Suppressor macrophage treated with lipopolysaccharide for 1 hour (primary cell): ENCODE measurements at regions not wholly inside any gene's neighbourhood (a gene's known extent, or its start where the extent isn't known, plus 50 kb on each side); places are given as distances from the start of the nearest gene placed in this dataset.
"Not testable (repeated sequence)": the region's sequence is repeated elsewhere in the genome, so short reads cannot be mapped to it uniquely, and the experiment has no call there.

ENCODE experiments used
- DNase-seq, 3 donors: peaks; one replicate each; pipeline ENCODE4 v3.0.0-alpha.2; 2020 to 2022

DNA sequence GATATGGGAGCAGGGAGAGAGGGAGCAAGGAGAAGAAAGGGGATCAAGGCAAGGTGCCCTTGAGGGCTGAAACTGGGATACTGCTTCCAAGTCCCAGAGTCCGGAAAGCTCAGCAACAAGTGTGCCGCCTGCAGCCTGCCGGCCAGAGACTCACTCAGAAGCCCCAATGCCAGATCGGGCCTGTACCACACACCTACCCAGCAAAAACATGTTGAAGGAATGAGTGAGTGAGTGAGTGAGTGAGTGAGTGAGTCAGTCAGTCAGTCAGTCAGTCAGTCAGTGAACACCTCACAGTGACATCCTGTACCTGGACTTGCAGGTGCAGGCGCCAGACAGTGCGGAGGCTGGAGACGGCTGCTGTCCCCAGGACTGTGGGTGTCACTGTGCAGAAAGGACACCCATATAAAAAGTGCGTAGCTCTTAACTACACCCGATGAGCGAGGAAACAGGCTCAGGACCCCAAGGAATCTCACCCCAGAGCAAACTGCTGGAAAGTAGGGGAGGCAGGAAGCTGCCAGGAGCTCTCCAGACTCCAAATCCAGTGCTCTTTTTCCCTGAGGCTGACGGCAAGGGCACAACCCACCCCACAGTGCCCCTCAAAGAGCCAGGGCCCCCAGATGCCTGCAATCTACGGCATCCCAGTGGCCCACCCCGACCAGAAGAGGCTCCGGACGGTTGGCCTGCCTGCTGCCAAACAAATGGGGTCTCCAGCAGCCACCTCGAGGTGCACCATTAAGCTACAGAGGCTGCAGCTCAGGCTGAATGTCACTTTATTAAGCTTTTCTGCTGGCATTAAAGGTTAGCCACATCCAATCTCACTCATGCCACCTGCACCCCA, 261.7 kb downstream of the NPHP4 start:
- DNase-seq, result no peak

DNA sequence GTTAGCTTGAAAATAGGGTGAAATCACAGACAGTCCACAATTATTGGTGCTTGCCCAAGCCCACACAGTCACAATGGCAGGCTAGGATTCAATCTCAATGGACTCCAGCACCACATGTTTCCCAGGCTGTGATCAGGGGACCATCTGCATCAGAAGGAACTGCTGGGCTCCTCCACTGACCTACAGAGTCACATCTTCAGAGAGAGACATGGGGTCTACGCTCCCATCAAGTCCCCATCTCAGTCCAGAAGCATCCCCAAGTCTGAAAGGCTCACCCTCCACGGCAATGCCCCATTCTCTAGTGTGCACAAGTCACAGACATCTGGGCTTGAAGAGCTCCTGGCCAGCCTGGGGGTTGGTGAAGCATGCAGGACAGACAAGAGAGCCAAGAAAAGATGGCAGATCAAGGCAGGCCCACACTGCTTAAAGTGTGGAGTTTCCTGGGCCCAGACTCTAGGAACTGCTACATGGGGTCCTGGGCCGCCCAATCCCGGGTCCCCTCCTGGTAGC, 262.5 kb downstream of the NPHP4 start:
- DNase-seq, result no peak

DNA sequence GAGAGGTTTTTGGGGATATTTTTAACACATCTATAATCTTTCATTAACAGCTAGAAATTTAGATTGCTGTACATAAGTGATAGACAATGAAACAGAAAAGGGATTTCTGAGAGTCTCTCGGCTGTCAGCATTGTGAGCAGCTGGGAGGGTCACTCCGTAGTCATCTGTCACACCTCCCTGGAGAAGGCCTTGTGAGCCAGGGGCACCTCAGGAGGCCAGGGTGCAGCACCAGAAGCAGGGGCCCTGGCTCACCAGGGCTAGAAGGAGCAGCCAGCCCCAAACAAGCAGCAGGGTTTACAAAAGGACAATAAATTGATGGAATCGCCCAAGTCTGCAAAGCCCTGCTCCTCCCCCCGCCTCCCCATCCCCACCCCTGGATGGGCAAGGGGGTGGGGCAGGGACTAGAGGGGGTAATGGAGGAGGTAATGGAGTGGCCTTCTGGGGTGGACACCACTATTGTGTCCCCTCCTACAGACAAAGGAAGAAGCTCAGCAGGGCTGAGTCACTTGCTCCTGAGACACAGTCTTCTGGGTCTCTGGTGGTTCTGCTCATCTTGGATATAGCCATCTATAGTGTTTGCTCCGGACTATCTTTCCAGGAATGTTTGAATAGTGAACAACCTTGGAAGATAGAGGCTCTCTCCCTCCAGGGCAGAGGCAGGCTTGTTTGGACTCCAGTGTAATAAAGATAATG, 263.4 kb downstream of the NPHP4 start:
- no peak for DNase-seq

DNA sequence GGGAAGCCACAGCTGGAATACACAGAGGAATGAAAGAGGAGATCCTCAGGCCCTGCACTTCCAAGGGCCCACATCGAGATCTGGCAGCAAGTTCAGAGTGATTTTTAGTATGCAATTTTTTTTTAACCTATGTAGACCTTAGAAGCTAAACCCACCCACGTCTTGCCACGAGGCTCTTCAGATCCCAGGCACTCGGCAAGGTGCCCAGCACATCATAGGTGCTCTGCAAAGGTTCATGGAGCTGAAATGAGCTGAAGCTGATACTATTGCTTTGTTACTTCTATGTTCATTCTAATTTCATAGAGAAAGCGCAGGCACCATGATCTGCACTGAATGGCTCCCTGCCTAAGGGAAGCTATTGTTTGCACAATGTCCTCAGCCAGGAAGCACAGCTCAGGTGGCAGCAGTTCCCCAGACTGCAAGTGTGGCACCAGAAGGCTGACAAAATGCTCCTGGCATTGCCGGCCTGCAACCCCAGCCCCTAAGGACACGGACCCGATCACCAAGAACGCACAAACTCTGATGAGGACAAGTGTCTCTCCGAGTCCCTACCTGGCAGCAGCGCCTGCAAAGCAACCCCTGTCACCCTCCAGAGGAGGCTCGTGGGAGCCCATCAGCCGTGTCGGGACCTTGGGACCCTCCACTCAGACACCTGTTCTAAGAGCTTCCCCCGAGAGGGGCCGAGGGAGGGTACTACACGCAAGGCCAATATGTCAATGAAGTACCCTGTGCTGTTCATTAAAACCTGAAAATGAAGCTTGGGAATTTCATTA, 264.2 kb downstream of the NPHP4 start:
- DNase-seq, result no peak

DNA sequence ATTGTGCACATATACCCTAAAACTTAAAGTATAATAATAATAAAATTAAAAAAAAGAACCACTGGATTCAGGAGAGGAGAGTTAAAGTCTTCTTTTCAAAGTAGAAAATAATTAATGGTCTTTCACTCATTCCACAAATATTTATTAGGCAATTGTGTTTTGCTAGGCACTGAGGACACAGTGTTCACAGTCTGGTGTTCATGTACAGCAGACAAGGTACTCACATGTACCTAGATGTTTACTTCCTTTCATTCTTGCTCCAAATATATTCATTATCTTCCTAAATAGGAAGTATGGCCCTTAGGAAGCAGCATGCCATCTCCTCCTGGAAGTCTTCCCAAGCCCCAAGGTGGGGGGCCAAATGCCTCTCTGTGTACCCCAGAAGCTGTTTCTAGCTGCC, 265.0 kb downstream of the NPHP4 start:
- DNase-seq, result no peak

DNA sequence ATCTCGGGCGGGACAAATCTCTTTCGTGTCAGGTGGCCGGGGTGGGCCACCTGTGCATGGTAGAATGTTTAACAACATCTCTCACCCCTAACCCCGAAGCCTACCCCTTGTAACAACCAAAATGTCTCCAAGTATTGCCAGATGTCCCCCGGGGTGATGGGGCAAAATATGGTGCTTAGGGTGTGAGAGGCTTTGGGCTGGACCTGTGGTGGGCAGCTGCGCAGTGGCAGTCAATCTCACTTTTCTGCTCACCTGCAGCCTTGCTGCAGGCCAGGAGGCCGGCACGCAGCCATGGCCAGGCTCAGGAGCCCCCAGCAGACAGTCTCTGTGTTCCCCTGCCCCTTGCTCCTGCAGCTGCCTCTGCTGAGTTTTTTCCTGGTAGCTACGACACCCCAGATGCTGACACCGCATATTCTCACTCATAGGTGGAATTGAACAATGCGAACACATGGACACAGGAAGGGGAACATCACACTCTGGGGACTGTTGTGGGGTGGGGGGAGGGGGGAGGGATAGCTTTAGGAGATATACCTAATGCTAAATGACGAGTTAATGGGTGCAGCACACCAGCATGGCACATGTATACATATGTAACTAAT, 265.5 kb downstream of the NPHP4 start:
- not testable (repeated sequence) for DNase-seq

DNA sequence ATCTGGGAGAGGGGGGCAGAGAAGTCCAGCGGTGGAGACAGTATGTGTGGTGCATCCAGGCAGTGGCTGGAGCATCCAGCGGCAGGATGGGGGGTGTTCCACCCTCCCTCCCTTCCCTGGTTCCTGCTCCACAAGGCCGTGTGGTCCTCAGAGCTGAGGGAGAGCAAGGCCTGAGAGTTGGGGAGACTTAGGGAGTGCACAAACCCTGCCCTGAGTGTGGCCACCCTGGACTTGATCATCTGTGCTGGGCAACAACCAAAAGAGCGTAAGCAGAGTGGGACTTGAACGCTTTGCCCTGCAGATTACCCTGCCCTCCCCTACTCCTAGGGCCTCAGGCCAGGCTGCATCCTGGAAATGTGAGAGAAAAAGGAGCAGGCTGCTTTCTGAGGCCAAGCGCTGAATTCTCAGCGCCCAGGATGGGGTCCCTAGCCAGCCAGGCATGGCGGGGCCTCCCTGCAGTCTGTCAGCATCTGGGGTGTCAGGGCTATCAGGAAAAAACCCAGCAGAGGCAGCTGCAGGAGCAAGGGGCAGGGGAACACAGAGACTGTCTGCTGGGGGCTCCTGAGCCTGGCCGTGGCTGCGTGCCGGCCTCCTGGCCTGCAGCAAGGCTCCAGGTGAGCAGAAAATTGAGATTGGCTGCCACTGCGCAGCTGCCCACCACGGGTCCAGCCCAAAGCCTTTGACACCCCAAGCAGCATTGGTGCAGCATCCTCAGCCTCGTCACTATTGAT, 266.2 kb downstream of the NPHP4 start:
- no peak for DNase-seq

DNA sequence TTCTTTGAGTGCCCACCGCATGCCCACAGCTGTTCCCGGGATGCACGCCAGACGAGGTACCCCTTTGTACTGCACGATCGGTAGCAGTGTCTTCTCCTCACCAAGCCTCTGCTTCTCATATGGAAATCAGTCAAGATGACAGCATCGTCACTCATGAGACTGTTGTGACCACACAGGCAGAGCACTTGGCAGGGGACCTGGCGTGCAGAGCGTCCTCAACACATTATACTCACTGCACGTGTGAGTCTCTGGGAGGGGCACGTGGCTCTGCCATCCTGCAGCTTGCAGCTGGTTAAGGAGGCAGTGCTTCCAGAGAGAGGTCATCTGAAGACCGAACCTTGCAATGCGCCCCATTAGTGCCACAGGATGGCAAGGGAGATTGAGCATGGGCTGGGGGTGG, 266.8 kb downstream of the NPHP4 start:
- DNase-seq, result no peak

DNA sequence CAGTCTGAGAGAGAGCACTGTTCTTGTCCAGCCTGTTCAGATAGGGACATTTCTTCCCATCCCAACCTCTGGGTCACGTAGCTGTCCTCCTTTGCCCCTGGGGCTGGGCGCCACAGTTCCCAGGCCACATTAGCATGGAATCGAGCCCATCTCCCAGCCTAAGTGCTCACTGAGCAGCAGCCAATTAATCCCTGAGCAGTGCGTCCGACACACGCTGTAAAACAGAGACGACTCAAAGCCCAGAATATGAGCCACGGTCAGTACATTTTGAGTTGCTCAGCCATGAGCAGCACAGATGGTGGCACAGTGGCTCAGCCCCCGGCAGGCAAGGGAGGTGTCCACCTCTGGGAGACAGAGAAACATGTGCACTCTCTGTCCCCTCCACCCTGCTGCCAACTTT, 267.4 kb downstream of the NPHP4 start:
- no peak for DNase-seq

DNA sequence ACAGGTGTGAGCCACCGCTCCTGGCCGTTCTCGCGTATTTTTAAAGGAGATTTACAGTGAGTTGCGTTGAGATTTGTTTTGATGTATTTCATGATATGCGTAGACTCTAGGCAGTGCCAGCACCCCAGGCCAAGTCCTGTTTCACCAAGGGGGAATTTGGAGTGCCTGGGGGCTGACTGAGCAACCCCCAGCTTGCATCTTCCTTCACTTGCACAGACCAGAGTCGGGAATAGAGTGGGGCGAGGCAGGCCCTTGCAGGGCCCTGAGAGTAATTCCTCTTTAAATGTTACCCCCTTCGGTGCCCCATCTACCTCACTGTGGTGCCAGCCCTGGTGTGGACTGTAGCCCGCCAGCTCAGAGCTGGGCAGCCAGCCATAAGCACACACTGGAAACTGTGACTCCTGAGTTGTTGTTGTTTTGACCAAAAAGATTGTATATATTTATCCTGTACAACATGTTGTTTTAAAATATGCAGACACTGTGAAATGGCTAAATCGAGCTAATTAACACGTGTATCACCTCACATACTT, 269.5 kb downstream of the NPHP4 start:
- no peak for DNase-seq

DNA sequence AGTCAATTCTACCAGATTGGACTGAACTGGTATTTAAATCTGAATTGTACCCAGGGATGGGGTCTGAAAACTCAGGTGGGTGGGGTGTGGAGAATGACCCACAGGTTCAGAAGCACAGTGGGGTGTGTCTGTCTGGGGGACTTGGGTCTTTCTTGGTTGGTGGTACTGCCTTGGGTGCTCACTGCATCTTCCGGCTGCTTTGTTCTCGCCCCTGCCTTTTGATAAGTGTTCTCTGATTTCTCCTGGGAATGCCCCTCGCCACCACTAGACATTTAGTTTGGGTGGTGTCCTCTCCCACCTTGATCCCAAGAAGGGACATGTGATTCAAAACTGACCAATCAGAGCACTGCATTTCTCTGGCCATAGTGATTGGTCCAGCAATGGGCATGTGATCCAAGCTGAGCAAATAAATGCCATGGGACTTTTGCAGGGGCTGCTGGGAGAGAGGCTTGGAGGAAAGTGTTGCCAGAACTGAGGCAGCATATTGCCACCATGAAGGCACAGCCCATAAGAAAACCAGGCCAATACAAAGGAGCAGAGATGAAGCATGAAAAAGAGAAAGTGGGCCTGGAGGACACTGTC, 270.5 kb downstream of the NPHP4 start:
- DNase-seq, result no peak

DNA sequence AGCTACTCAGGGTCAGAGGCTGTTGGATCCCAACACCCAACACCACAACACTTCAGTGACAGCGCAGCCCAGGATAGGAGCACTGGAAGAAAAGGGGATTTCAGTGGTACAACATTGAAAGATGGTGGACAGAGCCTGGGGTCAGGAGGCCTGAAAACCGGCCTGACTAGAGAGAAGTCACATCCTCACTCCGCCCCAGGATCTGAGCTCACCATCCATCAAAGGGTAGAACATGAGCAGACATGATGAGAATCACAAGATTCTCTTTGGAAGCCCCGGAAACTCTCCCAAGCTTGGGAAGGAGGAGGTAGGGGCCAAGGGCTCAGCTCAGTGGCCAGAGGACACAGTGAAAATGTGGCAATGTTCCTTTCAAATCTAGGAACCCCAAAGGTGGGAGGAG, 271.3 kb downstream of the NPHP4 start:
- no peak for DNase-seq

DNA sequence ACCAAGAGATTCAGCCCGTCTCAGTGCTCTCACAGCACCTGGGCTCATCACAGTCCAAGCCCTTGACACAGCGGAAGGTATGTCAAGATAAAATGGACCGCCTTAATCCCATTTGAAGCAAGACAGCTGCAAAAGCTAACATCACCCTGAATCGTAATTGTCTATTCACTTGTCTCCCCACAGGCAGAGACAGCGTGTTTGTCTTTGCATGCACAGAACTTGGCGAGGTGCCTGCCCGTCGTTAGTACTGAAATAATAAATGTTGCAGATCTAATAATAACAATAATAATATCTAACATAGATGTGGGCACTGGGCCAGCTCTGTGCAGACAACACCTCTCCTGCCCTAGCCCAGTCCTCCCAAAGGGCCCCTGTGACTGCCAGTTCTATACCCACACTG, 271.7 kb downstream of the NPHP4 start:
- DNase-seq, result no peak

DNA sequence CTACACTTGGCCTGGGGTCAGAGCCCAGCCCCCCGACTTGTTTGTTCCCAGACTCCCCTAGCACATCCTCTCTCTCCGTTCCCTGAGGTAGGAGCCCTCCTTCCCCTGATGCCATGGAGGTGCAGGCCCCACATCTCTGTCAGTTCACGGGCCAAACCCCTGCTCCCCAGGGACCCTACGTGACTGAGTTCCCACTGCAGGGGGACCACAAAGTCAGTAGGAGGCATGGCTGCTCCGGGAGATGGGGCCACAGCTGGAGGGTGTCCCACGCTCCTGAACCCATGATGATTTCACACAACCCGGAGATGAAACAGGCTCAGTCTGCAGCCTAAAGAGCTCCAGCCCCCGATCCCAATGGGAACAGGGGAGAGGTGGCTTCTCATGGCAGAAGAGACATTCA, 272.2 kb downstream of the NPHP4 start:
- DNase-seq, result no peak

DNA sequence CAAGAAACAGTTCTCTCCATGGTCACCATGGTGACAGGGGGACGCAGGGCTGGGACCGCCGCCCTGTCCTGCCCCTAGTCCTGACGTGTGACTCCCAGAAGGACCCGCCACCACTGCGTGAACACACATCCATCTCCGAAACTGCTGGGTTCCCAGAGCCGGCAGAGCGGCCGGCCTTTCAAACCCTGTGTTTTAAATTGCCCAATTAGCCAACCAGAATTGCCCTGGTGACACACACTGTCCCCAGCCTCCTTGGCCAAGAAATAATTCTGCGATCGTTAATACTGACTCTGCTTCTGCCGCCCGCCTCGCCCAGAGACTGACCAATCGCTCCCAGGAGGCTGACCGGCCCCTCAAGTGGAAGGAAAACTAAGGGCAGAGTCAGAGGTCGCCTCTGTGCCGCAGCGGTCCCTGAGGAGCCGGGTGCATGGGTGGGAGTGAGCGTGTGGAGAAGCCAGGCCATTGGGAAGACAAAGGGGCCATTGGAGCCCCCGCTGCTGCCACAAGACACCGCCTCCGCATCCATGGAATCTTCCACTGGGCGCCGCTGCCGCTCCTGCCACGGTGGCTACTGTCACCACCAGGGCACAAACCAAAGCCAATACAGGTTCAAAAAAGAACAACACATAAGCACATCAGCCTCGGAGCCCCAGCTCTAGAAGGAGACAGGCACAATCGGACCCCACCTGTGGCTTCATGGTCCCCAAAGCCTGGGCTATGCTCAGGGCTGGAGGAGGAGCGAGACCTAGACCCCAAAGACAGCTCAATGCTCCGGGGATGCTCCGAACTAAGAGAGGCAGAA, 273.2 kb downstream of the NPHP4 start:
- no peak for DNase-seq

DNA sequence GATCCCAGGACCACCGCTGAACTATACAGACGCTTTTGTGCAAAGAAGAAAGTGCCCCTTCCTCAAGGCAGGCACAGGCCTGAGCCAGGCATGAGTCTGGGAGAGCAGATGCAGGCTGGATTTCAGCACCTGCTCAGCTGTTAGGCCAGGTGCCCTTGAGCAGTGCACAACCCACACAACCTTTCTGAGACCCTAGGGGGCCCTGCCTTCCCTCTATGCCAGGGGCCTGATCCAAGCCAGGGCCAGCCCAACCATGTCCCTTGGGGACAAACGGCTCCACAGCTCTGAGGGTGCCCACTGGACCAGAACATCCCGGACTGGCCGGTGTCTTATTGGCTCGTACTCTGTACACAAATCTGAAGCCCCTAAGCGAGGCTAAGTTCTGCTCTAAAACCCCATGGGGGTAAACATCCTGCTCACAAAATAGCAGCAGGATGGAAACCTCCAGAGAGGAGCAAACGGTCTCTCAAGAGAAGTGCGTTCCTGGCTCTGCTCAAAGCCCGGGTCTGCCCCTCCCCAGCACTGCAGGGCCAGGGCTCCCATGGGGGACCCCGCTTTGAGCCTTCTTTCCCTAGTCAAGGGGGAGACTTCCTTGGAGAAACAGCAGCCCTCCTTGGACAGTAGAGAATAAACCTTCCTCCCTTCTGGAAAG, 275.1 kb downstream of the NPHP4 start:
- no peak for DNase-seq

DNA sequence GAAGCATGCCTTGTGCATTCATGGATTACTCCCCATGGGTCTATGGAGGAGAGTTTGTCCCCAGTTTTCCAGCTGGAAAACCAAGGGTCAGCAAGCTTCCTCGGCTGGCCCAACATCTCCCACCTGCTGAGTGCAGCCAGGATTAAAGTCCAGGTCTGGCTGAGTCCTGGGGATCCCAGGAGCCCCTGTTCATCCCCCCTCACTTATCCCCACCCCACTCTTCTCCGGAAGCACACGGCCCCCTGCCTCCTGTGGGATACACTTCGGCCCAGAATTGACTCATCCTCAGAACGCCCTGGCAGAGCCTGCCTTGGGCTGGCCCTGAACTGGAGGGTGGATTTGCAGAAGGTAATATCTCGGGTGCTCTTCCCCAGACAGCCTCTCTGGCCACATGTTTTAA, 276.1 kb downstream of the NPHP4 start:
- no peak for DNase-seq

DNA sequence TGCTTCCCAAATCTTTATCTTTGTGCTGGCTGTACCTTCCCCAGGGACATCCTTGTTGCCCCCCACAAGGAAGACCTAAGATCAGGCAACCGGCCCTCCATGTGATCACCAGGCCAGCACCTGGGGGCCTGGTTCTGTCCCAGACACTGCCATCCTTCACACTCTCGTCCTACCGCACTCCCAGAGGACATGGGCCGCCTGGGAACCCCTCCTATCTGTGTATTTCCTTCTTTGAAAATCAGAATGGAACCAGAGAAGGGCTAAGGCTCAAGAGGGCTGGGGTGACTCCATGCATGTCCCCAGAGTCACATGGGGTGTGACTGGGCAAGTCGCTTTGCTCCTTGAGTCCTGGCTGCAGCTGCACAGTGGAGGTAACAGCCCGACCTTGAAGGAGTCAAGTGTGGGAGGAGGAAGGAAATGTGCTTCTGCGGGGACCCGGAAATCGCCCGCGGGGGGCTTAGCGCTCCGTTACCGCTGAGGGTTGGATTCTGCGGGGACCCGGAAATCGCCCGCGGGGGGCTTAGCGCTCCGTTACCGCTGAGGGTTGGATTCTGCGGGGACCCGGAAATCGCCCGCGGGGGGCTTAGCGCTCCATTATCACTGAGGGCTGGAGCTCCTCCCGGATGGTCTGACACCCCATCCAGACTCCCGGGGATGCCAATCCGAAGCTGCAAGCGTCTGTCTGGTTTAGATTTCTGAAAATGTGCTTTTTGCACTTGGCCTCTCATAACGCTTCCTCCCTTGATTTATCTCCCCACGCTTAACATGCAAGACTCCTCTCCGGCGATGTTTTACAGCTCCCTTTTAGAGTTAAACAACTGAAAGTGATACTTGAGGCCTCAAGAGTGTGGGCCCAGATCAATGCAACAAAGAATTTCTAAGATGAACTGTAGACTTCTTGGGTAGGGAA, 278.9 kb downstream of the NPHP4 start:
- no peak for DNase-seq

DNA sequence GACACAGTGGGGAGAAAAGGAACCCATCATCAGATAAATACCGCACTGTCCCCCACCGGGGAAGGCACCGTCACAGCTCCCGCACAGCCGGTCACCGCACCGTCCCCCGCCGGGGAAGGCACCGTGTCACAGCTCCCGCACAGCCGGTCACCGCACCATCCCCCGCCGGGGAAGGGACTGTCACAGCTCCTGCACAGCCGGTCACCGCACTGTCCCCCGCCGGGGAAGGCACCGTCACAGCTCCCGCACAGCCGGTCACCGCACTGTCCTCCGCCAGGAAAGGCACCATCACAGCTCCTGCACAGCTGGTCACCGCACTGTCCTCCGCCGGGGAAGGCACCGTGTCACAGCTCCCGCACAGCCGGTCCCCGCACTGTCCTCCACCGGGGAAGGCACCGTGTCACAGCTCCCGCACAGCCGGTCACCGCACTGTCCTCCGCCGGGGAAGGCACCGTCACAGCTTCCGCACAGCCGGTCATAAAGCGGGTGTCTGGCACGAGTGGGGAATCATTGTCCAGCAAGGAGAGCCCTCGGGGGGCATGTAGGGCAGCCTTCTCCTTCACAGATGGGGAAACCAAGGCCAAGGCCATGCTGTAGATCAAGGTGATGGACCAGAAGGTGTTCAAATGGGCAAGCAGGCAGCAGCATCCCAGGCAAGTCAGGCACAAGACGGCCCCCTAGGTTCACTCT, 280.1 kb downstream of the NPHP4 start:
- DNase-seq, result no peak
